ENCODE measurements at regions not wholly inside any gene's neighbourhood (a gene's known extent, or its start where the extent isn't known, plus 50 kb on each side); places are given as distances from the start of the nearest gene placed in this dataset.

DNA sequence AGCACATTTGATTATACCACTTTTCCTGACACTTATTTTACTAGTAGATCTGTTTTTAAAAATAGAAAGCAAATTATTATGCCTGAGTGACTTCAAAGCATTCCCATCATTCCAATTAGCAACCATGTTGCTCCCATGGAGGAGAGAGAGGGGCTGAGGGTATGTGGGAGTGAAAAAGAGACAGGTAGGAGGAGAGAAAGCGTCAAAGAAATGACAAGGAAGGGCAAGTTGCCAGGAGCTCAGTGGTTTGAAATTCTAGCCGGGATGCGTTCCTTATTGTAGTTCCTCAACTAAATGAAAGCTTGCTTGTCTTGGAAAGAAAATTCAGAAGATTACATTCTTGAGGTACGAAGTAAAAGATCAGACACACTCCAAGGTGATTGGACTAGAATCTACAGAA, 92.4 kb upstream of the PKP2 start:
- TF ChIP-seq, protein P1, sequence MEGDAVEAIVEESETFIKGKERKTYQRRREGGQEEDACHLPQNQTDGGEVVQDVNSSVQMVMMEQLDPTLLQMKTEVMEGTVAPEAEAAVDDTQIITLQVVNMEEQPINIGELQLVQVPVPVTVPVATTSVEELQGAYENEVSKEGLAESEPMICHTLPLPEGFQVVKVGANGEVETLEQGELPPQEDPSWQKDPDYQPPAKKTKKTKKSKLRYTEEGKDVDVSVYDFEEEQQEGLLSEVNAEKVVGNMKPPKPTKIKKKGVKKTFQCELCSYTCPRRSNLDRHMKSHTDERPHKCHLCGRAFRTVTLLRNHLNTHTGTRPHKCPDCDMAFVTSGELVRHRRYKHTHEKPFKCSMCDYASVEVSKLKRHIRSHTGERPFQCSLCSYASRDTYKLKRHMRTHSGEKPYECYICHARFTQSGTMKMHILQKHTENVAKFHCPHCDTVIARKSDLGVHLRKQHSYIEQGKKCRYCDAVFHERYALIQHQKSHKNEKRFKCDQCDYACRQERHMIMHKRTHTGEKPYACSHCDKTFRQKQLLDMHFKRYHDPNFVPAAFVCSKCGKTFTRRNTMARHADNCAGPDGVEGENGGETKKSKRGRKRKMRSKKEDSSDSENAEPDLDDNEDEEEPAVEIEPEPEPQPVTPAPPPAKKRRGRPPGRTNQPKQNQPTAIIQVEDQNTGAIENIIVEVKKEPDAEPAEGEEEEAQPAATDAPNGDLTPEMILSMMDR (IDR thresholded peaks at IDR 0.05 in 4 of 5, conservative IDR thresholded peaks at IDR 0.05 in 1 of 5): no peak
- TF ChIP-seq POLR2A (IDR thresholded peaks at IDR 0.05): no peak

Data from gastrocnemius medialis (tissue), 4 donors.